AG04449 (cell line): ENCODE measurements at regions not wholly inside any gene's neighbourhood (a gene's known extent, or its start where the extent isn't known, plus 50 kb on each side); places are given as distances from the start of the nearest gene placed in this dataset.
A peak's percentile ranks its signal among the peaks of the same experiment; 100 is the strongest.

Experiments used
- CTCF ChIA-PET: fragments of 350-600 bp; formaldehyde crosslinking; extraction: SDS; loops from one replicate; lab custom pipeline; 2021; ENCODE audit warnings: antibody characterized with exemption; lab: Yijun Ruan, JAX
- POLR2A ChIA-PET: fragments of 400-600, 350-600 bp; formaldehyde crosslinking; extraction: SDS; loops from one replicate; lab custom pipeline; 2020; ENCODE audit warnings: antibody characterized with exemption, inconsistent platforms; lab: Yijun Ruan, JAX
- DNase-seq: peaks from one replicate; pipeline ENCODE4 v3.0.0-alpha.2; 2010; ENCODE audit warnings: low read depth, low spot score
- H3K4me3 ChIP-seq: 2 replicates; pipeline ENCODE4 v1.5.1; 2011; ENCODE audit warnings: low read depth, mild to moderate bottlenecking, control low read depth, low read length
- TF ChIP-seq, protein P1 (sequence below): IDR thresholded peaks from one replicate; pipeline ENCODE4 v1.5.1; 2011; ENCODE audit warnings: mild to moderate bottlenecking, moderate library complexity, low read length, control low read depth, inconsistent platforms; ENCODE audit not compliant: insufficient read depth; ENCODE audit errors: missing control alignments

DNA sequence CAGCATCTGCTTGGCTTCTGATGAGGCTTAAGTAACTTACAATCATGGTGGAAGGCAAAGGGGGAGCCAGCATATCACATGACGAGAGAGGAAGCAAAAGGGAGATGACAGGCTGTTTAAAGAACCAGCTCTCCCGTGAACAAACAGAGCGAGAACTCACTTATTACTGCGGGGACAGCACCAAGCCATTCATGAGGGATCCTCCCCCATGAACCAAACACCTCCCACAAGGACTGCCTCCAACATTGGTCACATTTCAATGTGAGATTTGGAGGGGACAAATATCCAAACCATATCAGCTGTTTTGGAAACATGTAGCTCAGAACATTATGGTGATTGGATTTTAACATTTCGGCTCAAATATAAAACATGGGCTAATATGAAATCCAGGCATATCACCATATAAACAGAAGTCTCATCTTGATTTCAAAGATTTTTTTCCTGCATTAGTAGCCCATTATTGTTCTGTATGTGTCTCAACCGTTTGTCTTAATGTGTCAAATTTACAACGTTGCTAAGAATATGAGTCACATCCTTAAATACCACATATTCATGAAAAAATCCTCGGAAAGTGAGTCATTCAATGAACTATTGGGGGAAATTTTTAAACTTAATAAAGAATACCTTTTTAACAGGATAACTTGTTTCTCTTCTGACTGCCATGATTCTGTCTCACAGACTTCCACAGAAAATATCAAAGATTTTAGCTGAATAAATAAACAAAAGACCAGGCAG, 894.3 kb downstream of the TFAP2A start:
- POLR2A ChIA-PET = no interaction called here
- CTCF ChIA-PET = no interaction called here
- H3K4me3 ChIP-seq = no peak overlapping the region
- TF ChIP-seq, protein P1, sequence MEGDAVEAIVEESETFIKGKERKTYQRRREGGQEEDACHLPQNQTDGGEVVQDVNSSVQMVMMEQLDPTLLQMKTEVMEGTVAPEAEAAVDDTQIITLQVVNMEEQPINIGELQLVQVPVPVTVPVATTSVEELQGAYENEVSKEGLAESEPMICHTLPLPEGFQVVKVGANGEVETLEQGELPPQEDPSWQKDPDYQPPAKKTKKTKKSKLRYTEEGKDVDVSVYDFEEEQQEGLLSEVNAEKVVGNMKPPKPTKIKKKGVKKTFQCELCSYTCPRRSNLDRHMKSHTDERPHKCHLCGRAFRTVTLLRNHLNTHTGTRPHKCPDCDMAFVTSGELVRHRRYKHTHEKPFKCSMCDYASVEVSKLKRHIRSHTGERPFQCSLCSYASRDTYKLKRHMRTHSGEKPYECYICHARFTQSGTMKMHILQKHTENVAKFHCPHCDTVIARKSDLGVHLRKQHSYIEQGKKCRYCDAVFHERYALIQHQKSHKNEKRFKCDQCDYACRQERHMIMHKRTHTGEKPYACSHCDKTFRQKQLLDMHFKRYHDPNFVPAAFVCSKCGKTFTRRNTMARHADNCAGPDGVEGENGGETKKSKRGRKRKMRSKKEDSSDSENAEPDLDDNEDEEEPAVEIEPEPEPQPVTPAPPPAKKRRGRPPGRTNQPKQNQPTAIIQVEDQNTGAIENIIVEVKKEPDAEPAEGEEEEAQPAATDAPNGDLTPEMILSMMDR = no peak
- DNase-seq = peak; percentile 71

DNA sequence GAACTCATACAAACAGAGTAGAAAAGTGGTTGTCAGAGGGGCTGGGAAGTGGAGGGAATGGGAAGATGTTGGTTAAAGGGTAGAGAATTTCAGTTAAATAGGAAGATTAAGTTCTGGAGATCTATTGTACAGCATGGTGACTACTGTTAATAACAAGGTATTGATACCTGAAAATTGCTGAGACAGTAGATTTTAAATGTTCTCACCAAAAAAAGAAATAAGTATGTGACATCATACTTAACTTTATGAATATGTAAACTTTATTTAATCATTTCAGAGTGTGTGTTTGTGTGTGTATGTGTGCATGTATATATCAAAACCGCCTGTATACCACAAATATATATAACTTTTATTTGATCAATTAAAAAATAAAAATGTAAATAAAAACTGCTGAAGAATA, 896.4 kb downstream of the TFAP2A start:
- no peak for DNase-seq
- ChIA-PET CTCF (no interaction called here), POLR2A (no interaction called here)
- H3K4me3 ChIP-seq = no peak overlapping the region
- TF ChIP-seq, protein P1 = no peak

DNA sequence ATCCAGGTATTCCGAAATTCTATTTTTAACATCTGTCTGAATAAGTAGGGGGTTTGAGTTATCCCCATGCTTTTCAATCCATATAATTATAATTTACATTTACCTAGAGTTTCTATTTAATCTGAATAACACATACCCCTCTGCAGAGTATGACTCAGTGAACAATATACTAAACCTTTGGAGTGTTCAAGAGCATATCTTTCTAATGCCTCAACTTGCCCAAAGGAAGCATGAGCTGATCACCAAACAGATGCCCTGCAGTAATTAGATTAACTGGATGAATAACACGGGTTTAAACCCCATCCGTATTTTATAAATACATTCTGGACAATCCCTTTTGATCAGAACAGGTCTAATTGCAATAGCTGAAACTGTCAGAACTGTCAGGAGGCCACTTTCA, 897.1 kb downstream of the TFAP2A start:
- TF ChIP-seq, protein P1 = no peak
- CTCF ChIA-PET = no interaction called here
- POLR2A ChIA-PET = no interaction called here
- DNase-seq = no peak
- no peak overlapping the region for H3K4me3 ChIP-seq

DNA sequence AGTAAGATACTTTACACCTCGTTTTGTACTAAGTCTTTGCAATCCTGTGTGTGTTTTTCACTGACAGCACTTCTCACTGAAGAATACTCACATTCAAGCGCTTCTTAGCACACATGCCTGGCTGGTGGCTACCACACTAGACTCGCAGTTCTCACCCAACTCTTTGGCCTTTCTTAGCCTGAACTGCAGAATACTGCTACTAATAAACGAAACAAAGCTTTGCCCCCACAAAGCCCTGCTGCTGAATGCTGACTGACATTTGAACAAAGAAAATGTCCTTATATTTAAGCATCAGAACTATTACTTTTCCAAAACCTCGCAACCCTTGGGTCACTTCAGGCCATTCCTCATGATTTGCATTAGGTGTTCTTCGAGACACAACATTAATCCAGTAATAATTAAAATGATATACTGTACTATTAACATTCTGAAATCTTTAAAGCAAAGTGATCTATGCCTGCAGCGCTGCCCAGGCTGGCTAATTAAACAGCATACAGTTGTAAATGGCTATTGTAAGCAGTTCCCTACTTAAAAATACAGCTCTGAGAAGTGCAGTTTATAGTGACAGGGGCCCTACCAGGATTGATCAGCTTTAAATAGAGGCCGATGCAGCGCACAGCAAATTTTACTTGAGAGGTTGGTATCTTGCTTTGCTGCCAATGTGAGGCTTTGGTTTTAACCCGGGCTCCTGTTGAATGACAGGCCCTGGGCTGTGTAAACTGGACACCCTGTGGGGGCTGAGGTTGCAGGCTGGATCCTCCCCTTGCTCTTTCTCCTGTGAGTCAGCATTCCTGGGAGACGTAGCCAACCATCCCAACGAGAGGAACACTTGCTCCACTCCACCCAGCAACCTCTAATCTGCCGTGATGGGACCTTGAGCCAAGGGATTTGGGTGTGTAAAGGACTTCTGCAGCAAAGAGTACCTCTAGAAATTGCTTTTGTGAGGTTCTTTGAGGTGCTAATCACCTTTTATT, 899.0 kb downstream of the TFAP2A start:
- POLR2A ChIA-PET = no interaction called here
- DNase-seq = no peak
- CTCF ChIA-PET = interaction anchor here (0.9 to 1.1 kb wide), 2 partner anchors 14 to 16 kb away, joined by 3 to 4 read pairs; no protein-coding TSS in a partner anchor
- TF ChIP-seq, protein P1 = no peak
- H3K4me3 ChIP-seq = no peak overlapping the region

DNA sequence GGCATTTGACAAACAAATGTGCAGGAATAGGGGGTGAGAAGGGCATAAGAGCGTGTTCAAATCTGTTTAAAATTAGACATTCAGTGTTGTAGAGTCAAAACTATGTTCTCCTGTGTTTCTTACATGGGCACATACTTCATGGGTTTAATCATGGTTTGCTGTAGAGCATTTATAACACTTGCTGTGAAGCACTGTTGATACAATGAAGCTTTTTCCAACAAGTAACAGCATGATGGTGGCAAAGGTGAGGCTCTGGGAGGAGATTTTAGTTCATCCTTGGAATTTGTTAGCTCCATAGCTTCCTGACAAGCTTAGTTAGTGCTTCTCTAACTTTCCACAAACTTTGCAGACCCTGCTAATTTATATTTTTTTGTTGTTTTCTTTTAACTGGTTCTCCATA, 900.7 kb downstream of the TFAP2A start:
- CTCF ChIA-PET = no interaction called here
- H3K4me3 ChIP-seq = no peak overlapping the region
- POLR2A ChIA-PET = no interaction called here
- DNase-seq = no peak
- TF ChIP-seq, protein P1 = no peak

DNA sequence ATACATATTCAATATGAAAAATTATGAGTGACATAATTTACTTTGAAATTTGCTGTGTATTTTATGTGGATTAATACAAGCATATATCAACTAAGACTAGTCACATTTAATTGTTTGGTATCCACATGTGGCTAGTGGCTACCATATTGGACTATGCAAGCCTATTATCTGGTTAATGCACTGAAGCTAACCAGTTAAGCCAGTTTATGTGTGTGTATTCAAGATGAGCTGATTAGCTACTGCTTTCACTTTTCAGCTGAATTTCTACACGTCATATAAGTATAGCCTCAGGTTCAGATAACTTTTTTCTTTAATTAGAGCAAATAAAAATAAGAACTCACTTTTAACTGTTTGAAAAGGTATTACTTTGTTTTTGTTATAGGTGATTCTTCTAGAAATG, 903.7 kb downstream of the TFAP2A start:
- H3K4me3 ChIP-seq = no peak overlapping the region
- TF ChIP-seq, protein P1 = no peak
- CTCF ChIA-PET = no interaction called here
- no peak for DNase-seq
- POLR2A ChIA-PET = no interaction called here
